Amniotic stem cell (primary cell): ENCODE measurements at regions not wholly inside any gene's neighbourhood (a gene's known extent, or its start where the extent isn't known, plus 50 kb on each side); places are given as distances from the start of the nearest gene placed in this dataset.
"Not testable (repeated sequence)": the region's sequence is repeated elsewhere in the genome, so short reads cannot be mapped to it uniquely, and the experiment has no call there.

Source experiments
- DNase-seq: peaks from one replicate; lab custom pipeline; 2025; lab: John Stamatoyannopoulos, UW

DNA sequence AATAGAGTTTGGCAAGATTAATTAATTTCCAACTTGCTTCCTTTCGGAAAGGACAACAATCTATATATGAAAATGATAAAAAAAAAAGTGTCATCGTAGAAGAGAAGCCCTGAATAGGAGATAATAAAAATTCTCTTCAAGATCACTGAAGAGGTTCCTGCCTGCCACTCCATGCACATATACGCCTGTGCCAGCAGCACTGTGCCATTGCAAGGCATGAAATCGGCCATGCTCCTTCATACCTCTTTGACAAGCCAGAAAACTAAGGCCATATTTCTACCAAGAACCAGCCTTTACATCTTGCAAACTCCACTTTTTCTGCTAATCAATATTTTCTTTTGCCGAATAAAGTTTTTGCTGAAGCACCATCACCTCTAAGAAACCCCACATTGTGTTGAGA lies 365.5 kb downstream of the CXXC4 start:
- DNase-seq = no peak

DNA sequence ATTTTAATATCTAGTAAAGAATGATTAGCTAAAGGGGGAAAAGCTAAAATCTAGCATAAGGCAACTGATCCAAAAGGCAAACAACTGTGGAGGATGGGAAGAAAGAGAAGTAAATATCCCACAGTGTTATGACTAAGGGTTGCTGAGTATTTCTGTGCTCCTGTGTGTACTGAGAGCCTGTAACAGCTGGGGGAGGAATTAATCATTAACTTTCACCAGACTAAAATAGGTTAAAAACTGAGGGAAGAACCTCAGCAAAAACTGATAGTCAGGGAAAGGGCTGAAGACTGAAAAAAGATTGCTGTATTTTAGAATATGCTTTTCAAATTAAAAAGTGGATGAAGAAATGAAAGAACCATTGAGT lies 365.9 kb downstream of the CXXC4 start:
- DNase-seq = no peak

DNA sequence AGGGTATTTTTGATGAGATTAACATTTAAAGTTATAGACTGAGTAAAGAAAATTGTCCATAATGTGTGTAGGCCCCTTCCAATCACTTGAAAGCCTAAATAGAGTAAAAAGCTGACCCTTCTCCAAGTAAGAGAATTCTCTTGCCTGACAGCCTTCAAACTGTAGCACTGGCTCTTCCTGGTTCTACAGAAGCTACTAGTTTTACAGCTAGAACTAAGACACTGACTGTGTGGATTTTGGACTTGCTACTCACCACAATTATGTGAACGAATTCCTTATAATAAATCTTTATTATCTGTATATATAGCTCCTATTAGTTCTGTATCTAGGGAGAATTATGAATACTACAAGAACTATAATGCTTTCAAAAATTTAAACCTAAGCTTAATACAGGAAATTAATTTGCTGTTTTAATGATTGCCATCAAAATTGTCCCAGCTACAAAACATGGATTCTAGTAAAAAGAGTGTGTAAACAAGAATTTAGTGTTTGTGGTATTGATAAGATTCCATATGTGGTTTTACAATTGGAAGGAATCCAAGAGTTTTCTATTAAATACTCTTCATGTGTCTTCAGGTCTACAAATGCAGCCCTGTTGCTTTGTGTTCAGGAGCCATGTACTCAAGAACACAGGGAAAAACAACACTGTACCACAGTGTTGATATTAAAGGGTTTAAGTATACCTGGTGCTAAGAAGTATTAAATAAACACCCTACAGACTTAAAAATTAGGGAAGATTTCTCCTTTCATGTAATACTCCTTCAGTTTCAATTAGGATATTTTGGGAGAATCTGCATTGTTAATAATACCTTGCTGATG lies 366.5 kb downstream of the CXXC4 start:
- DNase-seq = no peak

DNA sequence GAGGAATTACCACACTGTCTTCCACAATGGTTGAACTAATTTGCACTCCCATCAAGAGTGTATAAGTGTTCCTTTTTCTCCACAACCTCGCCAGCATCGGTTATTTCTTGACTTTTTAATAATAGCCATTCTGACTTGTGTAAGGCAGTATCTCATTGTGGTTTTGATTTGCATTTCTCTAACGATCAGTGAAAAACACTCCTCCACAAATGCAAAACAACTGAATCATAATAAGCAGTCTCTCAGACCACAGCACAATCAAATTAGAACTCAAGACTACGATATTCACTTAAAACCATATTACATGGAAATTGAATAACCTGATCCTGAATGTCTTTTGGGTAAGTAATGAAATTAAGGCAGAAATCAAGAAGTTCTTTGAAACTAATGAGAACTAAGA lies 371.7 kb downstream of the CXXC4 start:
- DNase-seq = no peak

DNA sequence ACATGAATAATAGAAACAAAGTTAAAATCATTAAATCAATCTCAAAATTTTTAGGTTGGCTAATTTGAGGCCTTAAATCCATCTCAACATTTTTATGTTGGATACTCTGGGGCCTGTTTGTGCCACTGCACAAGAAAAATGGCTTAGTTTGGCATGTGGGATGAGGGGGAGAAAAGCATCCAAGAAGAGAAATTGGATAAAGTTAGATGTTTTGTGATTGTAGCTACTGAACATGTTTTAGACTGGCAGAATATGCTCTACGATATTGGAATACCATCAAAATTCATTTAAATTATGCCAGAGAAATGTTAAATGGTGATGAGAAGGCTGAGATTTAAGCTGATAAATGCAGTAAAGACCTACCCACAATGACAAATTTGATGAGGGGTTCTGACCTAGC lies 376.9 kb downstream of the CXXC4 start:
- no peak for DNase-seq

DNA sequence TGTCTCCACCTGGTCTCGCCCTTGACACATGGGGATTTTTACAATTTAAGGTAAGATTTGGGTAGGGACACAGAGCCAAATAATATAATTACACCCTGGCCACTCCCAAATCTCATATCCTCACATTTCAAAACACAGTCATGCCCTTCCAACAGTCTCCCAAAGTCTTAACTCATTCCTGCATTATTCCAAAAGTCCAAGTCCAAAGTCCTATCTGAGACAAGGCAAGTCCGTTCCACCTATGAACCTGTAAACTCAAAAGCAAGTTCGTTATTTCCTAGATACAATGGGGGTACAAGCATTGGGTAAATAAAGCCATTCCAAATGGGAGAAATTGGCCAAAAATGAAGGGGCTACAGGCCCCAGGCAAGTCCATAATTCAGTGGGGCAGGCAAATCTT lies 380.8 kb downstream of the CXXC4 start:
- DNase-seq = no peak

DNA sequence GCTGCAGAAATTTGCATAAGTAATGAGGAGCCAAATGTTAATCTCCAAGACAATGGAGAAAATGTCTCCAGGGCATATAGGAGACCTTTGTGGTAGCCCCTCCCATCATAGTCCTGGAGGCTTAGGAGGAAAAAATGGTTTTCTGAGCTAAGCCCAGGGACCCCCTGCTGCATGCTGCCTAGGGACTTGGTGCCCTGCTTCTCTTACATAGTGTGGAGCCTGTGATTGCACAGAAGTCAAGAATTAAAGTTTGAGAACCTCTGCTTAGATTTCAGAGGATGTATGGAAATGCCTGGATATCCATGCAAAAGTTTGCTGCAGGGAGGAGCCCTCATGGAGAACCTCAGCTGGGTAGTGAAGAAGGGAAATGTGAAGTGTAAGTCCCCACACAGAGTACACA lies 379.4 kb upstream of the TACR3 start:
- no peak for DNase-seq

DNA sequence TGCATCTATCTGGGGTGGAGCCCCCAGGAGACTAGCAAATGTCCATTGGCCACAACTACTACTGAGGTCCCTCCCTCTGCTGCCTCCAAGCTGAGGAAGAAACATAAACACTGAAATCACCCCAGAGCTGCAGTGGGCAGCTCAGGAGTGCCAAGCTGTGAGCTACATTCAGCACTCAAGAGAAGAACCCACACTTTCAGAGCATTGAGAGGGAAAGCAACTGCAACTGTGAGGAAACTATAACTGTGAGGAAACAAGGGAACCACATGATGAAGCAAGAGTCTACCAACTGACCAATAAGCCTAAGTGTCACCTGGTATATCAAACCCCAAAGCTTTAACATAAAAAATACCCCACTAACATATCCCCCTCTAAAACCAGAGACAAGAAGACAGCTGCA lies 373.5 kb upstream of the TACR3 start:
- no peak for DNase-seq

DNA sequence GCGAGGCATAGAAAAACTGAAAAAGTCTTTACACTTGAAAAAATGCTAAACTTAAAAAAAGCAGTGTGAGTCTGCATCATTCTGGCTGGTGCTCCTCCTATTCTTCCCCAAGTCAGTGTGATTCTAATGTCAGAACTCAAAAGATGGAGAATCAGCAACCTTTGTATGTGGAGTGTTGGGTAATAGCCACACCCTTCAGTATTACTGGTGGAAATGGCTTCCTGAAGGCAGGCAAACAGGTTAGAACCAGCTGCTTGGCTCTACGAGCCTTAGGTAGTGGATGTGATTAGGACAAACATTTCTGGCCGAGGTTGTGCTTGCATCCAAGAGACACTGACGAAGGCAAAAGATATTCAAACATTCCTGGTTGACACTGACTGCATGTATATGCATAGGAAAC lies 353.4 kb upstream of the TACR3 start:
- DNase-seq = no peak

DNA sequence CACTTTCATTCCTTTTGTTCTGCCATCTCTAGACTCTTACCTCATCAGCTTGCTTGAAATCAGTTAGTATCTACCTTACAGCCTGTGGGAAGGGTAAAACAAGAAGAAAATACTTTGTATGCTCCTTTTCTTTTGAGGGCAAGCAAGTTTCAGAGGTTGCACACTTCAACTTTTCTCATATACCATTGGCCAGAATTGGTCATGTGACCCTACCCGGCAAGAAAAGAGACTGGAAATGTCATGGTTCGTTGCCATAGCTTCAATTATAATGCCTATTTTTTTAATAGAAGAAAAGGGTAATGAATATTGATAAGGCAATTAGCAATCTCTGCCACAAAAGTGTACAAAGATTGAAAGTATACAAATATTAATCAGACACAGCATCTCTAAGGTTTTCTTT lies 346.7 kb upstream of the TACR3 start:
- no peak for DNase-seq

DNA sequence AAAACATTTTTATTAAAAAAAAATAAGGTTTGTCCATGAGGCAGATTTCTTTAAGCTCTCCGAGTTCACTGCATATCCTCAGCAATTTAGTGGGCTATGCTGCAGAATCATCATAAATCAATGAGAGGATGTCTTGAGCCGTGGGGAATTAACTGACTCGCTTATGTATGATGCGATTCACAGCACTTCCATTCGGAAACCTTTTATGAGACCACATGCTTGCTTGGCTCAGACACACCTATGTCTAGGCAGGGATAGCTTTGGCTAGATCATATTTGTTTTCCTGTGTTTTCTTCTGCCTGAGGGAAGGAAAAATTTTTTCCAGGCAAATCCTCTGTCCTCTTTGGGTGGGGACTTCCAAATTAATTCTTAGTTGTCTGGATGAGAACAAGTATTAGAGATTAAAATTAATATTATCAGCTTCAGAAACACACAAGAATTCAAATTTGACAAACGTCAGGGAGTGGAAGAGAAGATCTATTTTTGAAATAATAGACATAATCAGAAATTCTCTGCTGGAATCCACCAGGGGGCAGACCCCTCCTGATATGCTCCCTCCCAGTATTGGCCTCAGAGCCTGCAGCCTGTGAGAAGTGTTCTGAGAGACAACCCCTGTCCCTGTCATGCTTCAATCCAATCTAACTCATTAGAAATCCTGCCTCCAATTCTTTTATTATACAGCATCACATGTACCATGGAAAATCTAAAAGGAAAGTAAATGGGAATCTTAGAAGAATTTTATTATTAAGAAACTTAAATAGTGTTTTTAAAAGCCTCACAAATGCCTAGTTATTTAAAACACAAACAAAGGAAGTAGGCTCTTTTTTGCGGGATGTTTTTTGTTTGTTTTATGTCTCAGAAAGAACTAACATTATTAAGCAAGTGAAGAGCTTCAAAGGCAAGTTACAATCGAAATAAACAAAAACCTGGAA lies 345.1 kb upstream of the TACR3 start:
- DNase-seq = no peak

DNA sequence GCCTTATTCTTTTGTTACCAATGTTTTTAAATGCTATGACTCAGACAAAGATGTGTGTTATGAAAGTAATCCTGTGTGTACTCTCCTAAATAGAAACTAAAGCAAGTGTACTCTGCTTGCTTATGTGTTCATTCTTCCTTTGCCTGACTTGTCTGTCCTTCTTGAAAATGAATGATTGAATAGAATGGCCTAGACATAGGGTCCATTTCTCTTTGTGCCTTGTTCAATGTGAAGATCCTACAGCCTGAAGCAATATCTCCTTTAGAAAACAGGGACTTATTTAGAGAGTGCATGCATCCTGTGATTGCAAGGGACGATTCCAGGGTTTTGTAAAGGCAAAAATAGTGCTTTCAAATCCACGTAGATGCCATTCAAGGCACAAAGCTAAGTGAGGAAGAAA lies 343.6 kb upstream of the TACR3 start:
- no peak for DNase-seq

DNA sequence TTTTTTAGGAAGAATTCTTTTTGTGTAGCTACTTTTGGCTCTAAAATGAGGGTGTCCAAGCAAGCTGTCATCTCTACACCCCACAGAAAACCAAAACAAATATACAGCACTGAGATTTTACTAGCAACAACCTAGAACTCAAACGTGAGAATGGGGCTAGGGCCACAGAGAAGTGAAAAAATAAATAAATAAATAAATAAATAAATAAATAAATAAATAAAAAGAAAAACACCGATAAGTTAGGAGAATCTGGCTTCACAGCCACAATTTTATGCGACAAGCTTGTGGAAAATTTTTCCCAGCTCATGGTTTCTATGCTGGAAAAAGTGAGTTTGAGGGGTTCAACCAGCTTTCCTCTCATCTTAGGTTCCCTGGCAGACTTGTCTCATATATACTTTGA lies 324.6 kb upstream of the TACR3 start:
- no peak for DNase-seq

DNA sequence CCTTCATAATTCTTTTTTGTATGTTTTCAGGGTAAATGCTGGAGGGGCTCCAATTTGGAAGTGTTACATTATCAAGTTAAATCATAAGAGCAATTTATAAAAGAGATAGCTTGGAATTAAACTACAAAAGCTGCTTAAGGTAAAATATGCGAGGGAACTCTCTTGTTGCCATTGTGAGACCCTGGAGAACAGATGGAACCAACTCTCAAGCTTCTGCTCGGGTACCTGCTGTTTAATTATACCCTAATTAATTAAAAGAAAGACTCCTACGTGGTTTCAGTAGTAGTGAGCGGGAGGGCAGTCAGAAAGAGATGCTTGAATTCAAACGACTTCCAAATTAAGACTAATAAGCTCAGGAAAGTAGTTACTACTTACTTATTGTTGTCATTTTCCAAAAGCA lies 313.1 kb upstream of the TACR3 start:
- no peak for DNase-seq

DNA sequence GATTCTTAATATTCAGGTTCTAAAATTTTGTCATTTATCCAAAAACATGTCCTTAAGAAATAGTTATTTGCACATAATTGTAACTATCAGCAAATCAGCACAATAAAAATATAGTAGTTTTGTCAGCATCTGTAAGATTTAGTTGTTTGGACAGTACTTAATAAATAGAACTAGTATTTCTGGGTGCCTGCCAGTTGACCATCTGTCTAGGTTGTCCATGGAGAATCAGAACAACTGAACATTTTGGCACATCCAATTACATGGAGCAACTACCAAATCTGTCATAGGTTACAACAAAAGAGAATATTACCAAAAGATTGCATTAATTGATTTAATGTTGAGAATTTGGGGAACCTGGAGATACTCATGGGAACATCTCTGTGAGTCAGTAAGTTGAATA lies 305.5 kb upstream of the TACR3 start:
- DNase-seq = no peak

DNA sequence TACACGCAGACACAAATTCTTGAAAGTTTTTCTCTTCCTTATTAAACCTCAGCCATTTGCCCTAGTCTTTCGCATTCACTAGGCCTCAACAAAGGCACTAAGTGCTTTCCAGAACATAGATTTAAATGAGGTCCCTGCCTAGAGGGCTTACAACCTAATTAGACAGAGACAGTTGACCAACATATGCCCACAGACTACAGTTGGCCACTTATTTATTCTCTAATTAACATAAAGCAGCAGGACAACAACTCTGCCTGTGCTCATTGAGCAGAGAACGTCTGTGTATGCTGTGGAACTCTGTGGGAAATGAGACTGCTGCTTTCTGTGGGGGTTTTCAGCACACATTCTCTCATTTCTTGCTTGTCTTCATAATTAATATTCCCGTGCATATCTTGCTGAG lies 303.0 kb upstream of the TACR3 start:
- DNase-seq = no peak

DNA sequence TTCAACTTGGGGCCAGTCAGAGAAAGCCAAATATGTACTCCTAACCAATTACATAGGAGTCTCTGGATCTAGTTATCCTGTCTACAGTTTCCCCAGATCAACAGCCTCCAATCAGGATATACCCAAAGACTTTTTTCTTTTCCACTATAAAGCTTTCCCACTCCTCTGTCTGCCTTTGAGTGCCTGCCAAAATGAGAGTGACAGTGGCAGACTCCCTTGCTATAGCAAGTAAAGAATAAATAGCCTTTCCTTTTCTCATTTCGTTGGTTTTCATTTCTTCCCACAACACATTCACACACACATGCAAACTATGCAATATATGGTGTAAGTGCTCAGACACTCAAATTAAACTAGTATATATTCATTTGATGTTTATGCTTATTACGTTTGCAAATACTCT lies 302.4 kb upstream of the TACR3 start:
- DNase-seq = no peak

DNA sequence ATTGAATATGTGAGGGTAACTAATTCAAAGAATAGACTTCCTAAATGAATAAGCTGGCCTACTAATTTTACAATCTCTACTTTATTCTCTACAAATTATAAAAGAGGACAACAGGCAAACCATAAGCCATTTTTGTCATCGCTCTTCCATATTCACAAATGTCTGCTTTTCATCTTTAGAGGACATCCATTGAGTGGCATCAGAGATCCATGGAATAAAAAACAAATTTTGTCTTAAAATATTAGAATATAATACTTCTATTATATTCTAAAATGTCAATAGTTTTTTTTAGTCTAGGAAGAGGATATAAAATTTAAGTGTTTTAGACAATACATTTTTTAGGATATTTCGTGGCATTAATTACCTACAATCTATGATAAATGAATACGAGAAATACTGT lies 300.9 kb upstream of the TACR3 start:
- no peak for DNase-seq

DNA sequence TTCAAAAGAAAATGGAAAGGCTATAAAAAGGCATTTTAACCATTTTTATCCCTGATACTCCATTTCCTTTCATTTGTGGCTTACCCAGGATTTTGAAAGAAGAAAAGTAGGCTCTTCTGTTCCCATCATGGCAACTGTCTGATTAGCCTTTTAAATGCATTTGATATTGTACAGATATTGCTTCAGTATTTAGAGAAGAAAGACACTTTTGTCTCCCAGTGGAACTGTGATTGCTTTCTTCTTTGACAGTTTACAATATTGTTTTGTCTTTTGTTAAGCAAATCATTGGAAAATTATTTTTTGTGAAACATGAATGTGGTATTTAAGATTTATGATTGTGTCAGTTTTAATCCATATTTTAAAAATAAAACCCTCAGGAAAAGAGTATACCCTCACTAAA lies 297.4 kb upstream of the TACR3 start:
- no peak for DNase-seq

DNA sequence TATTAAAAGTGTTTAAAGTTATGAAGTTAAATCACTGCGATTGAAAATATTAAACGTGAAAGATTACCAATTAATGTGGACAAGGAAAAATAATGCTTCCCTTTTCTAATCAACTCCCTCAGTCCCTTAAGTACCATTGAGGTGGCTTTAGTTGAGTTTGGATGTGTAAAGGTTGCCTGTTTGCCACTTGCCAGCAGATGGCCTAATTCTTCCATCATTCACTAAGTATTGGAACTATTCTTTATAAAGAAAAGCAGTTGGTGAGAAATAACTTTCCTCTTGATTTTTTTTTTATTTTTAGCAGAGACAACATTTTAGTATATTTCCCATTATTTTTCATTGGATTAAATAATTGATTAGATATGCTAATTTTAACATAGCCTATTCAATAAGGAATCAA lies 295.9 kb upstream of the TACR3 start:
- DNase-seq = no peak

DNA sequence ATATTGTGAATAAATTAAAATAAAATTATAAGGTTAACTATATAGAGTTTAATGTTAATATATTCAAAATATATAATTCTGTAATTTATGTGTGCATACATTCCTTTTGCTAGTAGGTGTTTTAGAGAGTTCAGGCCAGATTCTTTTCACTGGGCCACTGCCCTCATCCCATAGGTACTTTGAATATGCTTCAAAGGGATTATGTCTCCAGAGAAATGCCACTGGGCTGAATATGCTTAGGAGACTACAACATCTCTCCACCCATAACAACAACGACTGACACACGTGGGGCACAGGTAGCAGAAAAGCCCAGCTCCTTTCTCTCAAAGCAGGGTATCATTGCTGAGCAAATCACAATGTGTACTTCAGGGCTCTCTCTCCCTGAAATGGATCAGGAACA lies 290.9 kb upstream of the TACR3 start:
- DNase-seq = no peak

DNA sequence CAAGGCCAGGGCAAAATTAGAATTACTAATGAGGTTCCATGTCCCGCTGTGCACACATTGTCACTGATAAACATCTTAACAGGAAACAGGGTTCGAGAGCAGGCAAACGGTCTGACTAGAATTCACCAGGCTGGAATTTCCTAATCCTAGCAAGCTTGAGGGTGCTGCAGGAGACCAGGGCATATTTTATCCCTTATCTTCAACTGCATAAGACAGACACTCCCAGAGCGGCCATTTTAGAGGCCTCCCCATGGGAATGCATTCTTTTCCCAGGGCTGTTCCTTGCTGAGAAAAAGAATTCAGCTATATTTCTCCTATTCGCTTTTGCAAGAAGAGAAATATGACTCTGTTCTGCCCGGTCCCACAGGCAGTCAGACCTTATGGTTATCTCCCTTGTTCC lies 282.5 kb upstream of the TACR3 start:
- not testable (repeated sequence) for DNase-seq

DNA sequence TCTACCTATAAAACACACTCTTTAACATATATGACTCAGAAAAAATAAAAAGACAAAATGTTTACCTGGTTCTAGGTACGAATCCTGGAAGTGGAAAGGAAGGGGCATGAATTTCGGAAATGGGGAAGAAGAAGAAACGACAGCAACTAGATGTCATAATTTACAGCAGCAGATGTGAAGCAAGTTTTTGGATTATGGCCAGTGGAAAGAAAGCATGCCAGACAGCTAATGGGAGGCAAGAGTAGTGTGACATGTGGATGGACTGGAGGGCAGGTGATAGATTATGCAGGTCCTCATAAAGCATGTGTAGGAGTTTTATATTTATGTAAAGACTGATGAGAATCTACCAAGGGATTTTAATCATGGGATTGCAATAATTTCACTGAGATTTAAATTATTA lies 279.0 kb upstream of the TACR3 start:
- DNase-seq = no peak

DNA sequence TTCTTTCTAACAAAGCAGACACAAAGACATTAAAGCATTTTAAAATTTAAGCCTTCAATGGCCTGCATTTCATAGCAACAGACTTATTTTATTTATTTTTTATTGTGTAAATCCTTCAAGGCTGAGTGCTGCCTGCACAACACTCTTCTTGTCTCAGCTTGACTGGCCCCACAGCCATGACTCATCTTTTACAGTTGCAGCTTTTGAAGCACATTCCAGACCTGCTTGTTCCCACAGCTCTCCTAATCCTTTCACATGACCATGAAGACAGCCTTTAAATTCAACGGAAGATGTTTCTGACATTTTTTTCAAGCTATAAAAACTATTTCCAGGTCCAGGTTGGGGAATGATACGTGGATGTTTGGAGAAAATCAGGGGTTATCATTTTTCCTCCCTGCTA lies 276.9 kb upstream of the TACR3 start:
- no peak for DNase-seq
